ENCODE measurements at regions not wholly inside any gene's neighbourhood (a gene's known extent, or its start where the extent isn't known, plus 50 kb on each side); places are given as distances from the start of the nearest gene placed in this dataset.
A peak's percentile ranks its signal among the peaks of the same experiment; 100 is the strongest.

- no peak for TF ChIP-seq CTCF (conservative IDR thresholded peaks at IDR 0.05; ENCODE audit: low read depth, low read length)
- no peak for DNase-seq (ENCODE audit: low read depth)
- no peak overlapping the region for H3K4me3 ChIP-seq (ENCODE audit: low read depth, low read length)
These were observed 224.3 kb downstream of the NEDD1 start for GRCh38 chr12:97131220-97131981.

- no peak for DNase-seq (ENCODE audit: low read depth)
- TF ChIP-seq CTCF (conservative IDR thresholded peaks at IDR 0.05; ENCODE audit: low read depth, low read length), result no peak
- H3K4me3 ChIP-seq (ENCODE audit: low read depth, low read length), result no peak overlapping the region
These were observed 225.2 kb downstream of the NEDD1 start for GRCh38 chr12:97132270-97132669.

- DNase-seq (ENCODE audit: low read depth), result no peak
- H3K4me3 ChIP-seq (ENCODE audit: low read depth, low read length), result no peak overlapping the region
- TF ChIP-seq CTCF (conservative IDR thresholded peaks at IDR 0.05; ENCODE audit: low read depth, low read length), result peak; percentile 27
These were observed 227.4 kb downstream of the NEDD1 start for GRCh38 chr12:97134495-97134894.

DNA sequence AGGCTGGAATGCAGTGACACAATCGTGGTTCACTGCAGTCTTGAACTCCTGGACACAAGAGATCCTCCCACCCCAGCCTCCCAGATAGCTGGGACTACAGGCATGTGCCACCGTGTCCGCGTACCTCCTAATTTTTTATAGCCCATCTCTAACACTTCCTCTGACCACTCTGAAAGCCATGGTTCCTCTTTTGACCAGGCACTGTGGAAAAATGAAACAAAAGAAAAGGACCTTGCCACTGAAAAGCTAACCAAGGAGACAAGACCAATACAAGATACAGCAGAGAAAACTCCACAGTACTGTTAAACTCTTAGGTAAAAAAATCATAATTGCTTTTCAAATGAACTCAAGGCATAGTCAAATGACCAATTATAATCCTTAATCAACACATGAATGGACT is 233.3 kb downstream of the NEDD1 start:
- no peak overlapping the region for H3K4me3 ChIP-seq (ENCODE audit: low read depth, low read length)
- no peak for TF ChIP-seq CTCF (conservative IDR thresholded peaks at IDR 0.05; ENCODE audit: low read depth, low read length)
- DNase-seq (ENCODE audit: low read depth), result no peak

DNA sequence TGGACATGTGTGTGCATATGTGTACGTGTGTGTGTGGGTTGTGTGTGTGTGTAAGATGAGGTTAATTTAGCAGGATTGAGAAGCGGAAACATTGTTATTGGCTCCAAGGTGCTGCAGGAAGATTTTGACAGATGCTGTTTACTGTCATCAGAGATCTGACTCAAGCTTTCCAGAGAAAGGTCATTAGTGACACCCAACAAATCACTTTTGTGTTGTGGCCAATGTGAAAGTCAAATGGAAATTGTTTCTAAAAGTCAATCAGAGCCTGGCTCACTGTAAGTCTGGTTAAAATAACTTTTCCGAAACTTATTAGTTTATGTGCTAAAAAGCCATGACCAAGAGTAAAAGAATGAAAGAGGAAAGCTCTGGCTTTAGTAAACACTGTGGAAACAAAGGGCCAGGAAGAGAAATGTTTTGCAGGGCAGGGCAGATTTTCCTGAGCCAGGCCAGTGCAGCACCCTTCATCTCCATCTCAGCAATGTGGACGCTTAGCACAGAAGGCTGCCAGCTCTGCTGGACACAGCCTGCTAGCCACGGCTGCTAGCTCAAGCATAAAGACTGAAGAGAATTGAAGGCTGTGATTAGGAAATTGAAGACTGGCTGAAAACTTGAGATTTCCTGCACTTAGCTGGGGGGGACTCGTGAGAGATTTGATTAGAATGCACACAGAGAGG is 235.8 kb downstream of the NEDD1 start:
- H3K4me3 ChIP-seq (ENCODE audit: low read depth, low read length), result no peak overlapping the region
- no peak for TF ChIP-seq CTCF (conservative IDR thresholded peaks at IDR 0.05; ENCODE audit: low read depth, low read length)
- DNase-seq (ENCODE audit: low read depth), result no peak

- DNase-seq (ENCODE audit: low read depth), result peak; percentile 22
- H3K4me3 ChIP-seq (ENCODE audit: low read depth, low read length), result no peak overlapping the region
- peak; percentile 96 for TF ChIP-seq CTCF (conservative IDR thresholded peaks at IDR 0.05; ENCODE audit: low read depth, low read length)
These were observed 242.0 kb downstream of the NEDD1 start for GRCh38 chr12:97148941-97149559.

Measured in epithelial cell of proximal tubule (primary cell).